HS-27A (cell line): ENCODE measurements at regions not wholly inside any gene's neighbourhood (a gene's known extent, or its start where the extent isn't known, plus 50 kb on each side); places are given as distances from the start of the nearest gene placed in this dataset.
A peak's percentile ranks its signal among the peaks of the same experiment; 100 is the strongest.
"Not testable (repeated sequence)": the region's sequence is repeated elsewhere in the genome, so short reads cannot be mapped to it uniquely, and the experiment has no call there.

Experiments
- DNase-seq: peaks from one replicate; pipeline ENCODE4 v3.0.0-alpha.2; 2012; ENCODE audit warnings: low read depth, missing footprints

DNA sequence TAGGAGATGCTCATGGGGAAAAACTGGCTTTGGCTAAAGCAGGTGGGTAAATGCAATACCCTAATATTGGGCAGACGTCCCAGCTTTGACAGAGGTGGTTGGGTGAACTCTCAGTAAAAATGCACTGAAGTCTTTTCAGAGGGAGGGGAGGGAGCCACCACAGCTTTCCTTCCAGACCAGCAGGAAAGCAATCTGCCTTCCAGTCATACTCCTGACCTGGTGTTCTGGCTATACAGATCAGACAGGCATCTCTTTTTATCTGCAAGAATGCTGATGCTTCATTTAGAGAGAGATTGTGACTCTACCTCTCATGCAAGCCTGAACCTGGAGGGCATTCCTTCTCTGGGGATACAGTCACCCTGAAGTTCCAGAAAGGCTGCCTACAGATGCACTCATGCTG is 52.6 kb upstream of the ICA1 start:
- DNase-seq = no peak

DNA sequence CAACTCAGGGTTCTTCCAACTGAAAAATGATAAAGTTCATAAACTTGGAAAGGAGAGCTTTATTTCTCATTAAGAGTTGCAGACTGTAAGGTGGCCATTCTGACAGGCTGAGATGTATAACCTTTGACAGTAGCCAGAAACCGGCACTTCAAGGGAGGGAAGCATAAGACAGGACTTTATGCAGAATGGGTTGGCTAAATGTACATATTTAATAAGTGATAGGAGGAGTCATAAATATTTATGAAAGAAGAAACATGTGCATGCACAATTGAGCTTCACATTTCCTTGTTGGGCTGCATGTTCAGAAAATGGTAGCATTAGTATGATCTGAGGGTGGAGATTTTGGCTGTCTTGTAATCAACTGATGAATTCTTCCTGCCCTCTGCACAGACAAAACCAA is 57.1 kb upstream of the ICA1 start:
- no peak for DNase-seq

DNA sequence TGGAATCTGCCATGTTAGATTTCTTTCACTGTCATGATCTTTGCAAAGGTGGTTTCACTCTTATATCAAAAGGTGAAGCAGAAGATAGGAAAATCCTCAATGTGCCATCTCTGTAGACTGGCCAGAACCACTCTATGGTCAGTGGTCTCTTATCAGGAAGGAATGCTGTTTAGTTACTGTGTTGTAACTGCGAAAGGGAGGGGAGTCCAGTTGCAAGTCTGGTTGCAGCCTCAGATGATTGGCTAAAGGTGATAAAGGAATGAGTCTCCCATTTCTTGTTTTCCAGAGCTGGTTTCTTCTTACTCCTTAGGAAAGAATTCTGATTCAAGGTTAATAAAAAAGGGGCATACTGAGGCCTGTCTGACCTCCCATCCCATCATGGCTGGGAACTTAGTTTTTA is 58.2 kb upstream of the ICA1 start:
- no peak for DNase-seq

DNA sequence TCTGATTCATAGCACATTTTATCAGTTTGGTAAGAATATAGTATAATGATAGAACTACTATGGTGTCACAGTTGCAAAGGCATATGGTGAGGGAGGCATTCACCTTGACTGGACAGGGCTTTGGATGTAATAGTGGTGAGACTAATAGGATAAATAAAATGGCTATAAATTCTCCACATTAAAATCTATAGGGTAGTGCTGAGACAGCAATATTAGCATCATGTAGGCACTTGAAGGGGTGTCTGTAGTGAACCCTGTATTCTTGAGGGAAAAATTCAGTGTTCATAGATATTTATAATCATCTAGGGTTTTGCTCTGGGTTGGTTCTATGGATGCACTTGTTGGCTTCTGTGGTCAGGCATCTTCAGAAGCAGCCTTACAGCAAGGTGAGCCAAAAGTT is 59.3 kb upstream of the ICA1 start:
- no peak for DNase-seq

DNA sequence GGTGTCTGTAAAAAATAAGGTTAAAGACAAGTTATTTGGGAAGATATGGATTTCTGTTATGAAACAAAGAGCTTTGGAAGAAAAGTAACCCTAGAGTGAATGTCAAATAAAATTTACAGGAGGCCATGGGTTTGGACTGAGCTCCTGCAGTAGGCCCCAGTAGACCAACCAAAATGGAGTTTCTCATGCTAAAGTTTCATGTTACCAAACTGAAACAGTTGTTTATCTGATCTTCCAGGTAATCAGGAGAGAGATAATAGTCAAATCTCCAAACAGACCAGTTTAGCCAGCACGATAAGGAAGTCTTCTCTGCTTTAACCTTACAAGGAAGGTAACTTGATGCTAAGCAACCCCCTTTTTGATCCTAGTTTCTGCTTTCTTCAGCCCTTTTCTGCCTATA is 60.7 kb upstream of the ICA1 start:
- no peak for DNase-seq

DNA sequence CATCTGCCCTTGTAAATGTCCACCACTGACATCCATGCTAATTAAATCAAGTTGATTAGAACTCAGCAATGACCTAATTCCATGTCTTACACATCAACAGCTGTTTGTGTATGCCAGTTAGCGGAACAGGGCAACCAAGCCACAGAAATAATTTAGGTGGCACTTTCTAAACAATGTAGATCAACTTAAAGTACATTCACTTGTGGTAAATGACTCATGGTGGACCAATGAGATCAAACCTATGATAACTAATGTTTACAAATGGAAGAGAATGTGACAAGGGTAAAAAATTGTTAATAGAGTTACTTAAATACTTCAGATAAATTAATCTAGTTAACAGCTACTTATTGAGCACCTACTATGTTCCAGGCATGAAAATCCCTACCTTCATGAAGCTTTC is 63.1 kb upstream of the ICA1 start:
- no peak for DNase-seq

DNA sequence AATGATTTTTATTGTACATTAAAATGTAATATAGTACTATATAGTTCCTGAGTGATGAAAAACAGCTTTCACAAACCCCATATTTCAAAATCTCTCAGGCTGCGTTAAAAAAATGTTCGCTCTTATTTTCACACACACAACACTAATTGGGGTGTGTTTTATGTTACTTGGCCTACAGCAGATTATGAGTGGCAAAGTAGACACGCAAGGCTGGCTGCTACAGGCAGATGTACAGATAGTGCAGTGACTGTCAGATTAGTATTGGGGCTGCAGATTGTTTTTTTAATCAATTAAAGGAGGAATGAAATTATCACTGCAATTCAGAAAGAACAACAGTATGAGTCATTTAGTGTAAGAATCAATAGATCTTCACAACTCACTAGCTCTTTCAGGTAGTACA is 65.2 kb upstream of the ICA1 start:
- DNase-seq = no peak

DNA sequence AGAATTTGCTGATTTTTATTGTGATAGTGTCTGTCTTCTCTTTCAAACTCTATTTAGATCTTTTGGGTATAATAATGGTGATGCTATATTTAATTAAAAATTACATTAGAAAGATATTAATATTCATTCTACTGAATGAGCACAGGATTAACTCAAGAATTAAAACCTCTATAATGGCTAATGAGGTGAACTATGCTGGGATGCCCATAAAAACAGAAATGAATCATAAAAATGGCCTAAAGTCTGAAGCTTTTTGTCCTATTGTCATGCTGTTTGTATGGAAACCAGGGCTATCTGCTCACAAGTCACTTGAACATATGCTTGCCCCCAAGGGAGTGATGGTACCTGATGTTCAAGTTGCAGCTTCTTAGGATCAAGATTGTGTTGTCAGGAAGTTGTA is 76.2 kb upstream of the ICA1 start:
- DNase-seq = no peak

DNA sequence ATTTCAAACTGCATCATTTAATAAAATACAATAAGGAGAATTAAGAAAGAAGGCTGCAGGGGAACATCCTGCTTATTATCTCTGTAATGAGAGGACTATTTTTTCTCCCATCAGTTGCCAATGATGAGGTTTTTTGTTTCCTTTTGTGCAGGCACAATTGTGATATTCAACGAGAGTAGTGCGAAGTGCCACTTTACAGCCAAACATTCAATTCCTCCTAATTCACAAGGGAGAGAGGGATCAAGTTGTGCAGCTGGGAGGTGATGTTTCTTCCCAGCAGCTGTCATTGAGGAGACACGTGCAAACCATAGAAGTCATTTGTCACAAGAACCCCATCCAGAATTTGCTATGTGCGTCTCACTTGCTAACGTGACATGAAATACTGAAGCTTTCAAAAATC is 81.6 kb upstream of the ICA1 start:
- DNase-seq = no peak

DNA sequence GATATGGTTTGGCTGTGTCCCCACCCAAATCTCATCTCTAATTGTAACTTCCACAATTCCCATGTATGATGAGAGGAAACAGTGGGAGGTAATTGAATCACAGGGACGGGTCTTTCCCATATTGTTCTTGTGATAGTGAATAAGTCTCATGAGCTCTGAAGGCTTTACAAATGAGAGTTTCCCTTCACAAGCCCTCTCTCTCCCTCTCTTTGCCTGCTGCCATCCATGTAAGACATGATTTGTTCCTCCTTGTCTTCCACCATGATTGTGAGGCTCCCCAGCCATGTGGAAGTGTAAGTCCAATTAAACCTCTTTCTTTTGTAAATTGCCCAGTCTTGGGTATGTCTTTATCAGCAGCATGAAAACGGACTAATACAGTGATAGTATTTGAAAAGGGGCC is 85.4 kb upstream of the ICA1 start:
- not testable (repeated sequence) for DNase-seq

DNA sequence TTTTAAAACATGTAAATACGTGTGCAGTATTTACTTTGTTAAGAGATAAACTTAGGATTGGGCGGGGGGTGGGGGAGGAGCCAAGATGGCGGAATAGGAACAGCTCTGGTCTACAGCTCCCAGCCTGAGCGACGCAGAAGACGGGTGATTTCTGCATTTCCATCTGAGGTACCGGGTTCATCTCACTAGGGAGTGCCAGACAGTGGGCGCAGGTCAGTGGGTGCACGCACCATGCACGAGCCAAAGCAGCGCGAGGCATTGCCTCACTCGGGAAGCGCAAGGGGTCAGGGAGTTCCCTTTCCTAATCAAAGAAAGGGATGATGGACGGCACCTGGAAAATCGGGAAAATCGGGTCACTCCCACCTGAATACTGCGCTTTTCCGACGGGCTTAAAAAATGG is 81.8 kb upstream of the NXPH1 start:
- DNase-seq = not testable (repeated sequence)

DNA sequence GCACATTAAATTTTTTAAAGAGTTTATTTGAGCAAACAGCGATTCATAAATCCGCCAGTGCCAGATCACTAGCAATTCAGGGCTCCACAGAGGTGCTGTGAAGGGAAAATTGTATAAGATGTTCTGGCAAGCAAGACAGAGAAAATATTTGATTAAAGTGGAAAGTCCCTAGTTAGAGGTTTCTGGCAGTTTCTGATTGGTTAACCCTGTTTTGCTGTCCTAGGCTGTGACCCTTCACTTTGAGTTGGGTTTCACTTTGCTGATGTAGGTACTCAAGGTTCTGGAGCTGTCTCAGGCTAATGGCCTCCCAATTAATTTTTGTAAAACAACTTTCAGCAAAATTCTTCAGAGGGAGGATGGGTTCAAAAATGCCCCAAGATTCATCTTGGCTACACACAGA is 79.4 kb upstream of the NXPH1 start:
- no peak for DNase-seq

DNA sequence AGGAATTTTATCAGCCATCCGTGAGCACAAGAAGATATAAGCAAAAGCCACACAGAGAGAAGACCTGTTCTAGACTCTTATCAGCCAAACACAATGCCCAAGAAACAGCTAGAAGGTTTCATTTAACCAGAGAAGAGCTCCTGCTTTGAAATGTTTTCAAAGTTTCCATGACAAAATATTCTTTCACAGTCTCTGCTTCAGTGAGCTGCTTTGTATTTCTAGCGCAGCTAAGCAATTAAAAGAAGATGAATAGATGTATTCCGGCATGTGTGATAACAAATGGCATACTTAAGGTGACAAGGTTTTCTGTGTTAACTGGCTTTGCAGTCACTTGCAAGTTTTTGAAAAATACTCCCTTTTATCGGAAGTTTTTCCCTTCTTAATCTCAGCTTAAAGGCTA is 78.9 kb upstream of the NXPH1 start:
- DNase-seq = no peak

DNA sequence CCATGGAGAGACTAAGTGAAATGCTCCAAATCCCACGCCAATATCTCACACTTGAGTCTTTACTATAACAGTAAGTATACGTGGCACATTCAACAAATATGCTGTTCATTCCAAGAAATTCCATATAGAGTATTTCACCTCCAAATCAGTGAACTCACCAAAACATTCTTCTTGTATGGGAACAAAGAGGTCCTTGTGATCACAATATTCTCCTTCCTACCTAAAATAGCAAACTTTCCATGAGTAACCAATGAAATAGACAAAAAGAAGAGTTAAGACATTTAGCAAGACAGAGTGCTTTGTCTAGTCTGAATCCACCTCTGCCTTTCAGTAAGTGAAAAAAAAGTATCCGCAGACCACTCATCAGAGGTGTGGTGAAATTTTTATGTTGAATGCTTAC is 77.3 kb upstream of the NXPH1 start:
- DNase-seq = no peak

DNA sequence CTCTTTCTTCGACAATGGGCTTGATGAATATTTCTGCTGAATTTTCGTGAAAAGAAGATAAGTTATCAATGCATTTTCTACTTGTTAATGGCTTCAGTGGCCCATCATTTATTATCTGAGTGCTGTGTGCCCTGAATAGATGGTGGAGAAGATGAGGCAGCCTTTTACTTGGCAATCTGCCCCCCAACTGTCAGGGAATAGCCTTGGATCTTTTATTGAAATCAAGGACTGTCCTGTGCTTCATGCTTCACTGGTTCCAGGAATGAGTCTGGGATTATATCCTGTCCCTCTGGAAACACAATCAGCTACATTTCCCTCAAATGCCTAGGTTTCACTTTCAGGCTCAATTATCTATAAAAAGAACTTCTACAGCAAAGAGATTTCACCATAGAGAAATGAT is 75.9 kb upstream of the NXPH1 start:
- DNase-seq = no peak

DNA sequence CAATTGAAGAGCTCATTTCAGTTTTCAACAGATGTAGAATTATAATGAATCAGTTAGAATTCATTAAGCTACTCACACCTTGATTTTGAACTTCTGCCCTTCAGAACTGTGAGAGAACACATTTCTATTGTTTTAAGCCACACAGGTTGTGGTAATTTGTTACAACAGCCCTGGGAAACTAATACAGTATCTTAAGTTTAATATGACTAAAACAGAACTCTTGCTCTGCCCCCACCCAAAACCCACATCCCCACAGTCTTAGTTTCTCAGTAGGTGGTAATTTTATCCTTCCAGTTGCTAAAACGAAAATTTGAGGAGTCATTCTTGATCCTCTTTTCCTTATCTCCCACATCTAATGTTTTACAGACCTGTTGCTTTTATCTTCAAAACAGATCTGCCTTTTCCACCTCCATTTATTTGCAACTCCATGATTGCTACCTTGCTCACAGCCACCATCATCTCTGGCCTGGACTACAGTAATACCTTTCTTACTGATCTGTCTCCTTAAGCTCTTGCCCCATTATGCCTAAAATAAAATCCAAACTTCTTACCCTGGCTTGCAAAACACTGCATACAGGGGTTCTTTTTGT is 72.8 kb upstream of the NXPH1 start:
- DNase-seq = no peak

DNA sequence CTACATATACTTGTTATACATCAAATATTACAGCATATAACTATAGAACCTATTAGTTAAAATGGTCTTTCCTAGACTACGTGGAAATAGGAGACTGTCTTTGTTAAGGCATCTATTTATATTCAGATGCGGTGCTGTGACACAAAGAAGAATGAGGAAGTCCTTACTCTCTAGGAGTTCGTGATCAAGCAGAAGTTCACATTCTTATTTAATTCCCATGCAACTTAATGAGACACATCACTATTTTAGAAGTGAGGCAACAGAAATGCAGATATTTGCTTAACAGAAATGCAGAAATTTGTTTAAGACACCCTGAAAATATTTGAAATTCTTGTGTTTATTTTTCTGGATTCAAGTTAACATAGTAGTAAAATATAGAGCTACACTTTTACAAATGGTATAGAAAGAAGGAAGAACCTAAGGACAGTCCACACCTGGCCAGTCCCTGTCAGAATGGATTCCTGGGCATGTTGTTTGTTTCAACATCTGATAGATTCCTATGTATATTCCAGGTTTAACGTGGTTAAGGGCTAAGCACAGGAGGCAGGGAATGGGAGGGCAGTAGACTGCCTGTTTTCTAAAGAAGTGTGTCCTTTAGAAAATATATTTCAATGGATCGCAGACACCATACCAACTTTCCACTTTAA is 70.6 kb upstream of the NXPH1 start:
- no peak for DNase-seq

DNA sequence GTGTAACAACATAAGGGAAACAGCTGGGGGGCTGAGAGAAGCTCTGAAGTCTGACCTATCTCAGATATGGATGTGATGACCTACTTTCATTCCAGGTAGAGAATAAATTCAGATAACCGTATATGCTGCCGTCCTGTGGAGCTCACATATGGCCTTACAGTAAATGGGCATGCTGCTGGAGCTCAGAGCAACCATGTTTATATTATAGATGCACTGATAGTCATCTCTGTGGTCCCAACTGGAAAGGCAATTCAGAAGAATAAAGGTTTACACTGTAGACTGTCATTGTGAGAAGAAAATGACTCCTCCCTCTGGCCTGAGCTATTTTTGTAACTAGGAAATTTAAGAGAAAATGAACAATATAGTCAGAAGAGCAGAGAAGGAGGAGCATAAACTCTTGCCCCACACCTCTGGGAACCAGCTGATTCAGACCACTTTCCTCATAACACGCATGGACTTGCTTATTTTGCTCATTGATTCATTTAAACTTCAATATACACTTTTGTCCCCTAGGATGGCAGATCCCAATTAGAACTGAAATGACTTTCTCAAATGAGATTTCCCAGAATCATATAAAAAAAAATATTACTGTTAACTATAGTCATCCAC is 69.9 kb upstream of the NXPH1 start:
- no peak for DNase-seq

DNA sequence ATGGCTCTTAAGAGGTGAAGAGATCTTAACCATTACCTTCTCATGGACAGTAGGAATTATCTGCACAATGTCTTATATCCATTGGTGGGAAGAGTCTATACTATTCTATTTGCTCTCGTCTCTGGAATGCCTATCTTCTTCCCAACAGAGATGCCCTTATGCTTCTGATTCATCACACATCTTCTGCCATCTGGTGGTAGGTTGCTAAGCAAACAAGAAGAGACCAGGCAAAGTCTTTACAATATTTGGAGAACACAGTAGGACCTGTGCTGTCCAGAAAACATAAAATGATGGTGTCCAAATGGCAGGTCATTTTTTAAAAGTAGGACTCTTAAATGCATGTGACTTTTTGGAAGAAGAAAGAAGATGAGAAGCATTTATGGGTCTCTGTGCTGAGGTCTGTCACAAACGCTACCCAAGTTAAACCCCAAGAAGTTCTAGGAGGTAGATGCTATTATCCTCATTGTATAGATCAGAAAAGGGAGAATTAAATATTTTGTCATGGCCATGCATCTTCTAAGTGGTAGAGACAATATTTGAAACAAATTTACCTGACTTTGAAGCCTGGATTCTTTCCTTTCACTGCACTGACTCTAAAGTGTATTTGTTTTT is 67.8 kb upstream of the NXPH1 start:
- DNase-seq = peak; percentile 1

DNA sequence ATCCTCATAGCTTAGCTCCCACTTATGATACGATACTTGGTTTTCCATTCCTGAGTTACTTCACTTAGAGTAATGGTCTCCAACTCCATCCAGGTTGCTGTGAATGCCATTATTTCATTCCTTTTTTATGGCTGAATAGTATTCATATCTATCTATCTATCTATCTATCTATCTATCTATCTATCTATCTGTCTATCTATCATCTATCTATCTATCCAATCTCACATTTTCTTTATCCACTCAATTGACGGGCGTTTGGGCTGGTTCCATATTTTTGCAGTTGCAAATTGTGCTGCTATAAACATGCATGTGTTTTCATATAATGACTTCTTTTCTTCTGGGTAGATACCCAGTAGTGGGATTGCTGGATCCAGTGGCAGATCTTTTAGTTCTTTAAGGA is 65.4 kb upstream of the NXPH1 start:
- not testable (repeated sequence) for DNase-seq

DNA sequence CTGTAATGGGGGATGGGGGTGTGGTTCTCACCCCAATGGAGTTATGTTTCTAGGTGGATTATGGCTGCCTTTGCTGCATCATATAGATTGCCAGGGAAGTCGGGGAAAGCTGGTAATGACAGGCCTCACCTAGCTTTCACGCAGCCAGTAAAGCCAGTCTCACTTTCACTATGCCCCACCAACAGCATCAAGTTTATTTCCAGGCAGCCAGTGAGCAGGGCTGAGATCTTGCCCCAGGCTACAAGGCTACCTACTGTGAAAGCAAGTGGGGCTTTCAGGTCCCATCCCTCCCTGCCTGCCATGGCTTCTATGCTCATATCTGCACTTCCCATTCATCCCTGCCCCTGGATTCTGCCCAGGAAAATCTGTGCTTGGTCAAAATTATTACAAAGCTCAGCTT is 61.7 kb upstream of the NXPH1 start:
- DNase-seq = no peak

DNA sequence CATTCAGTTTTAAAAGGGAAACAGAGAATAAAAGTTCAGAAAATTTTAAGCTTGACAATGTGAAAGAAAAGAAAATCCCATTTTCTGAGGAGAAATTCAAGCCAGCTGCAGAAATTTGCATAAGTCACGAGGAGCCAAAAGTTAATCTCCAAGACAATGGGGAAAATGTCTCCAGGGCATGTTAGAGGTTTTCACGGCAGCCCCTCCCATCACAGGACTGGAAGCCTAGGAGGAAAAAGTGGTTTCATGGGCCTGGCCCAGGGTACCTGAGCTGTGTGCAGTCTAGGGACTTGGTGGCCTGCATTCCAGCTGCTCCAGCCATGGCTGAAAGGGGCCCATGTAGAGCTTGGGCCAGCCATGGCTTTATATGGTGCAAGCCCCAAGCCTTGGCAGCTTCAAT is 59.6 kb upstream of the NXPH1 start:
- DNase-seq = no peak

DNA sequence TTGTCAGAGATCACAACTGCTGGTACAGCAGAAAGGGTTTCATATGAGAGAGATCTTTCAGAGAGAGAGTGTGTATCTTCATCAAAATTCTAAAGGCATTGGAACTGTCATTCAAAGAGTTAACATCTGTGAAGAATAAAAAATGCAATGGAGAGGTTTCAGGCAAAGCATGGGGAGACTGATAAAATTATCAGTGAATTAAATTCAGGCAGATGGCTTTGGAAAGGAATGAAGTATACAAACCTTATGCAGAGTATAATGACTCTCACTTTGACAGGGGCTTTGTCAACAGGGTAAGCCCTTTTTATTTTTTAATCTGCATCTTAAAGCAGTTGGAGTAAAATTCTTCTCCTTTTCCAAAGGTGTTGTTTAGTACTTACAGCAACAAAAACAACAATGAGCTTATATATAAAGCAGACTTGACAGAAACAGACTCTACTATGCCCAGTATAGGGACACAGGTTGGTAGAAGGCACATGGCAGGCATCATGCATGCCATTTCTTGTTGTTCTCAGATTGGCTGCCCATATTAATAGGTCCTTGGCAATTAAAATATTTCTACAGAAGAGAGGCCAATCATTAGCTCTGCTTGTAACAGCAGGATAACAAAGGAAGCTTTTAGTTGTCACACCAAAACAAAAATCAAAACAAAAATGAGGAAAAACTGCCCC is 54.9 kb upstream of the NXPH1 start:
- no peak for DNase-seq
